ENCODE measurements at regions not wholly inside any gene's neighbourhood (a gene's known extent, or its start where the extent isn't known, plus 50 kb on each side); places are given as distances from the start of the nearest gene placed in this dataset.

DNA sequence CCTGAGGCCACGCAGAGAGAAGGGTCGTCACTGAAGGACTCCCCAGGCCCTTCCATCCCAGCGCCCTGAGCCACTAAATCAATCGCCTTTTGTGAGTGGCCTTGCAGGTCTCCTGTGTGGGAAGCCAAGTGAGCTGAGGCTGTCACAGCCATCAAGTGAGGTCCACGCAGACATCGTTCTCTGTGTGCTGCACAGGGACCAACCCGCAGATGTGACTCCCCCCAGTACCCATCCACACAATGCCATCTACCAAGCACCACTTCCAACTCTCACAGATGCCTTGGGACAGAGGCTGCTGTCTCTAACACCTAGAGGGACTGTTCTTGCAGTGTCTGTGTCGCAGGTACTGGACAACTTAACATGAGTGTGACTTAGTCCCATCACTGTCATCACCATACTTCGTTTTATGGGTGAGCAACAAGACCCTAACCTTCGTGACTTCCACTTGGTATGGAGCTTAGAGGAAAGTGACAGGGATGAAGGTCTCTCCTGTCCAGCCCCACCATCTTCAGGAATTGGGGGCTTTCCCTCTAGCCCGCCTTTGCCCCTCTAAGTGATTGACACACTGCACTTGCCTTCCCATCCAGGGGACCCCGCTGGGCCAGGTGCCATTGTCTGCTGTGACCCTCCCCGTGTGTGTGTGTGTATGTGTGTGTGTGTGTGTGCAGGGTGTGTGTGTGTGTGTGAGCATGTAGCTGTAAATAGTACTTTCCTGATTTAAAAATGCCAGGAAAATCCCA is 51.4 kb upstream of the TMEM72 start:
- DNase-seq, result no peak

DNA sequence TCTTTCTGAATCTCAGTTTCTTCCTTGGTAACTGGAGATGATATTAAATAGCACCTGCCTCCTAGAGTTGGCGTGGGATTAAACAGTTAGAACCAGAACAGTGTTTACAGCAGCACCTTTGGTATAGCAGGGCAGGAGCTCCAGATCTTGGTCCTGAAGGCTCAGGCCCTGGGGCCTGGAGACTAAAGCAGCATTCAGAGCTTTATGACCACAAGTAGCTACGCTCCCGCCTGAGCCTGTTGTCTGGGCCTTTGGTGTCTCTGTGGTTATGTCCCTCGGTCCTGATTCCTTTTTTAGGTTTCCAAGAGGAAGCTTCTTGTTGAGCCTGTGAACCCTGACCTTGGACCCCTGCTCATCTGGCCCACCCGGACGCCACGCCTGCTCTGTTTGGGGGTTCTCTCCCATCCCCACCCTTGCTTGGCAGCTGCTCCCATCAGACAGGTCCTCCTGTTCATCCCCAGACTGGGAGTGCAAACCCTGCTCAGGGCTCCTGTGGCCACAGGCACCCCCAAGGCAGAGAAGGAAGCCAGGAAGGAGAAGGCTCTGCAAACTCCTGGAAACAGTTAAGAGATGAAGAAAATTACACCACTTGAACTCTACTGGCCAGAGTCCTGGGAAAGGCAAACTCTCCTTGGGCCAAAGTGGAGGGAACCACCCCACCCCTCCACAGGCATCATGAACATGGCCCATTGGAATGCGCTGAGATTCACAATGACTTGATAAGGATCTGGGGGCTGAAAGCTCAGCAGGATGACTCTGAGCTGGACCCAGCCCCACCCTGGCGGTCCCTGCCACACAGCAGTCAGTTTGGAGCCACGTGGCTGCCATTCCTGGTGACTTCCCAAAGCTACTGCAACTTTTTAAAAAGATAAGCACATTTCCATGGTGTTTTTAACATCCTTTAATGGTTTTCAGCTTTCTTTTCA is 50.1 kb upstream of the TMEM72 start:
- DNase-seq, result no peak
